ENCODE measurements at regions not wholly inside any gene's neighbourhood (a gene's known extent, or its start where the extent isn't known, plus 50 kb on each side); places are given as distances from the start of the nearest gene placed in this dataset.

DNA sequence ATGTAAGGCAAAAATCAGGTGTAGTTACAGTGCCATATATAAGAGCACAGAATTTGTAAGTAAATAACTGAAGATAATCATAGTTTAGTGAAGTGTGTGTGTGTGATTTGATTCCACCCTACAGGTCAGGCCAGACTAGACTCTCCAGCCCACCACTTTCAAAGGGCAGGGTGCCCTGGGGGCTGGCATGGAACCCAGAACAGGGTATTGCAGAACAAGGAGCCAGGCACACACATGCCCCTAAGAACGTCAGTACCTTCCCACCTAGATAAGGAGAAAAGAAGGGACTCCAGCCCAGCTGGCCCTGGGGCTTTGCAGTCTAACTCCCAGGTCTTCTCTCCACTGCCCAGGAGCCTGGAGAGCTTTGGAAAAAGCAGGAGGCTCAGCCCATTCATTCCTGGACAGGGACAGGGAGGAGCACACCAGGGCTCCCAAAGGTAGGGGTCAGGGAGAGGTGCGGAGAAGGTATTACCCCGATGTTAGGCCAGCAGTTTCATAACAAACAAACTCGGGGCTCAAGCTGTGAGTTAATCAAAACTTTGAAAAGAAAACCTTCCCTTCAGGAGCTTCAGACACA lies 149.7 kb upstream of the VANGL1 start:
- no peaks in the 10 kb centered on the region for H4K20me1 ChIP-seq (ENCODE audit: low read depth)
- peak overlapping the region; percentile 52 for H3K4me2 ChIP-seq
- H3F3A ChIP-seq (ENCODE audit: low read depth): peaks cover 14% of the 10 kb centered on the region
- TF ChIP-seq, protein P1, sequence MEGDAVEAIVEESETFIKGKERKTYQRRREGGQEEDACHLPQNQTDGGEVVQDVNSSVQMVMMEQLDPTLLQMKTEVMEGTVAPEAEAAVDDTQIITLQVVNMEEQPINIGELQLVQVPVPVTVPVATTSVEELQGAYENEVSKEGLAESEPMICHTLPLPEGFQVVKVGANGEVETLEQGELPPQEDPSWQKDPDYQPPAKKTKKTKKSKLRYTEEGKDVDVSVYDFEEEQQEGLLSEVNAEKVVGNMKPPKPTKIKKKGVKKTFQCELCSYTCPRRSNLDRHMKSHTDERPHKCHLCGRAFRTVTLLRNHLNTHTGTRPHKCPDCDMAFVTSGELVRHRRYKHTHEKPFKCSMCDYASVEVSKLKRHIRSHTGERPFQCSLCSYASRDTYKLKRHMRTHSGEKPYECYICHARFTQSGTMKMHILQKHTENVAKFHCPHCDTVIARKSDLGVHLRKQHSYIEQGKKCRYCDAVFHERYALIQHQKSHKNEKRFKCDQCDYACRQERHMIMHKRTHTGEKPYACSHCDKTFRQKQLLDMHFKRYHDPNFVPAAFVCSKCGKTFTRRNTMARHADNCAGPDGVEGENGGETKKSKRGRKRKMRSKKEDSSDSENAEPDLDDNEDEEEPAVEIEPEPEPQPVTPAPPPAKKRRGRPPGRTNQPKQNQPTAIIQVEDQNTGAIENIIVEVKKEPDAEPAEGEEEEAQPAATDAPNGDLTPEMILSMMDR (IDR thresholded peaks at IDR 0.05): no peak
- TF ChIP-seq EZH2phosphoT487 (IDR thresholded peaks at IDR 0.05) (no peak), EZH2 (IDR thresholded peaks at IDR 0.05) (no peak)
- H3K27me3 ChIP-seq: no peaks in the 10 kb centered on the region
- DNase-seq (ENCODE audit: low spot score): peak; percentile 40
- H3K36me3 ChIP-seq: no peaks in the 10 kb centered on the region
- peaks cover 15% of the 10 kb centered on the region for H3K4me1 ChIP-seq
- peaks cover 4% of the 10 kb centered on the region for H3K27me3 Mint-ChIP-seq (ENCODE audit: insufficient read depth, low read depth)
- no peak overlapping the region for H3K27ac ChIP-seq
- no peak overlapping the region for H3K9ac ChIP-seq
- H3K27ac Mint-ChIP-seq: no peak overlapping the region
- H3K9me3 Mint-ChIP-seq: no peaks in the 10 kb centered on the region
- H3K9me3 ChIP-seq (ENCODE audit: low read depth): no peaks in the 10 kb centered on the region
- H2AFZ ChIP-seq (replicated peaks): peak overlapping the region; percentile 82
- H3K4me3 Mint-ChIP-seq: no peak overlapping the region
- no peaks in the 10 kb centered on the region for H3K79me2 ChIP-seq (ENCODE audit: low read depth)
- no peaks in the 10 kb centered on the region for H3K36me3 Mint-ChIP-seq
- H3K4me1 Mint-ChIP-seq: peaks cover 10% of the 10 kb centered on the region
- no peak overlapping the region for H3K4me3 ChIP-seq

GRCh38 chr1:115491298-115492018 lies 150.3 kb upstream of the VANGL1 start:
- DNase-seq (ENCODE audit: low spot score): no peak
- Histone ChIP-seq H4K20me1 (ENCODE audit: low read depth) (no peaks in the 10 kb centered on the region), H3K27me3 (no peaks in the 10 kb centered on the region), H3K9me3 (ENCODE audit: low read depth) (no peaks in the 10 kb centered on the region), H3K4me1 (peaks cover 15% of the 10 kb centered on the region), H3K27ac (no peak overlapping the region), H3K36me3 (no peaks in the 10 kb centered on the region), H3K4me3 (no peak overlapping the region), H3K79me2 (ENCODE audit: low read depth) (no peaks in the 10 kb centered on the region), H3K9ac (no peak overlapping the region), H3K4me2 (no peak overlapping the region), H2AFZ (replicated peaks) (peak overlapping the region; percentile 82), H3F3A (ENCODE audit: low read depth) (peaks cover 14% of the 10 kb centered on the region)
- Mint-ChIP-seq H3K36me3 (no peaks in the 10 kb centered on the region), H3K9me3 (no peaks in the 10 kb centered on the region), H3K27me3 (ENCODE audit: insufficient read depth, low read depth) (peaks cover 4% of the 10 kb centered on the region), H3K4me3 (no peak overlapping the region), H3K27ac (no peak overlapping the region), H3K4me1 (peaks cover 5% of the 10 kb centered on the region)
- TF ChIP-seq EZH2 (IDR thresholded peaks at IDR 0.05): no peak
- TF ChIP-seq EZH2phosphoT487 (IDR thresholded peaks at IDR 0.05): no peak
- TF ChIP-seq, protein P1 (IDR thresholded peaks at IDR 0.05): no peak

GRCh38 chr1:115479055-115479482 lies 141.0 kb upstream of the NGF start:
- no peak overlapping the region for H2AFZ ChIP-seq (replicated peaks)
- H3K79me2 ChIP-seq (ENCODE audit: low read depth): no peaks in the 10 kb centered on the region
- H3K27ac ChIP-seq: no peak overlapping the region
- no peaks in the 10 kb centered on the region for H3K27me3 ChIP-seq
- no peak overlapping the region for H3K27ac Mint-ChIP-seq
- no peaks in the 10 kb centered on the region for H3F3A ChIP-seq (ENCODE audit: low read depth)
- no peaks in the 10 kb centered on the region for H4K20me1 ChIP-seq (ENCODE audit: low read depth)
- H3K27me3 Mint-ChIP-seq (ENCODE audit: insufficient read depth, low read depth): peaks cover 2% of the 10 kb centered on the region
- H3K36me3 Mint-ChIP-seq: no peaks in the 10 kb centered on the region
- no peaks in the 10 kb centered on the region for H3K36me3 ChIP-seq
- H3K9me3 Mint-ChIP-seq: peaks cover 3% of the 10 kb centered on the region
- no peak for DNase-seq (ENCODE audit: low spot score)
- no peak overlapping the region for H3K4me2 ChIP-seq
- TF ChIP-seq EZH2phosphoT487 (IDR thresholded peaks at IDR 0.05) (no peak), EZH2 (IDR thresholded peaks at IDR 0.05) (no peak)
- TF ChIP-seq, protein P1 (IDR thresholded peaks at IDR 0.05): no peak
- H3K4me1 Mint-ChIP-seq: no peaks in the 10 kb centered on the region
- H3K4me3 Mint-ChIP-seq: no peak overlapping the region
- H3K9me3 ChIP-seq (ENCODE audit: low read depth): no peaks in the 10 kb centered on the region
- H3K4me3 ChIP-seq: no peak overlapping the region
- no peaks in the 10 kb centered on the region for H3K4me1 ChIP-seq
- no peak overlapping the region for H3K9ac ChIP-seq
